WTC11 (cell line): ENCODE measurements at regions not wholly inside any gene's neighbourhood (a gene's known extent, or its start where the extent isn't known, plus 50 kb on each side); places are given as distances from the start of the nearest gene placed in this dataset.

Source experiments
- CBFB ChIP-seq: sonication (generic); formaldehyde crosslinking; IDR thresholded peaks from 2 replicates; pipeline ENCODE4 v1.8.1; 2022; ENCODE audit warnings: mild to moderate bottlenecking, low read depth, missing genetic modification reagents
- CREB1 ChIP-seq: sonication (generic); formaldehyde crosslinking; IDR thresholded peaks from 2 replicates; pipeline ENCODE4 v1.8.0; 2023; ENCODE audit warnings: mild to moderate bottlenecking, missing genetic modification reagents
- CTCF ChIP-seq: fragments of 200-600 bp; IDR thresholded peaks from 2 replicates; pipeline ENCODE4 v1.8.0; 2022; ENCODE audit warnings: antibody characterized with exemption
- FOXK1 ChIP-seq: sonication (generic); formaldehyde crosslinking; IDR thresholded peaks from 2 replicates; pipeline ENCODE4 v1.8.0; 2022; ENCODE audit warnings: mild to moderate bottlenecking, moderate library complexity, missing genetic modification reagents
- GRHL2 ChIP-seq: fragments of 250-450 bp; sonication (Bioruptor Pico); IDR thresholded peaks from 2 replicates; pipeline ENCODE4 v1.8.0; 2022; ENCODE audit warnings: mild to moderate bottlenecking, moderate library complexity; ENCODE audit not compliant: insufficient replicate concordance, severe bottlenecking
- MAX ChIP-seq: sonication (generic); formaldehyde crosslinking; IDR thresholded peaks from 2 replicates; pipeline ENCODE4 v1.8.0; 2022; ENCODE audit warnings: mild to moderate bottlenecking, missing genetic modification reagents
- MXD4 ChIP-seq: fragments of 250-450 bp; sonication (Bioruptor Pico); IDR thresholded peaks from 2 replicates; pipeline ENCODE4 v1.8.0; 2021; ENCODE audit warnings: mild to moderate bottlenecking, moderate library complexity, borderline replicate concordance
- OVOL2 ChIP-seq: fragments of 250-450 bp; sonication (Bioruptor Pico); IDR thresholded peaks from 2 replicates; pipeline ENCODE4 v1.9.0; 2021; ENCODE audit warnings: mild to moderate bottlenecking, borderline replicate concordance

DNA sequence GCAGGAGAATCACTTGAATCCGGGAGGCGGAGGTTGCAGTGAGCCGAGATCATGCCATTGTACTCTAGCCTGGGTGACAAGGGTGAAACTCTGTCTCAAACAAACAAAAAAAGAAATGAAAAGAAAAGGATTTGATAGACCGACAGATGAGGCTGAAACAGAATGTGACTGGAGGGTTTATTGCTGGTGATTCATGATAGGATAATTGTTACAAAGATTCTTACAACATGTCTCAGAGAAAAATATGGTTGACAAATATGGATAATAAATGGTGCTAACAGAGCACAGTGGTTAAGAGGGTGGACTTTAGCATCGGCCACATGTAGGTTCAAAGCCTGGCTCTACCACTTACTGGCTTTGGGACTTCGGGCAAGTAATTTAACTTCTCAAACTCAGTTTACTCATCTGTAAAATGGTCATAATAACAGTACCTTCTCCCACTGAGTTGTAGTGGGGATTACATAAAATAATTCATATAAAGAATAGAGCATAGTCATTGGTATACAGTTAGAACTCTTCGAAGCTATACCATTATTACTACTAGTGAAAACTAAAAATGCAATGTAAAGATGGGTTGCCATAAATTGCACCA is 131.9 kb downstream of the MAP3K7 start:
- TF ChIP-seq CREB1: no peak
- TF ChIP-seq FOXK1 (CRISPR knock-in tag): no peak
- no peak for TF ChIP-seq MAX (CRISPR knock-in tag)
- no peak for TF ChIP-seq CBFB (CRISPR knock-in tag)
- no peak for TF ChIP-seq GRHL2 (CRISPR knock-in tag)
- no peak for TF ChIP-seq MXD4
- no peak for TF ChIP-seq CTCF
- no peak for TF ChIP-seq OVOL2 (CRISPR knock-in tag)
